HCT116 (cell line): ENCODE measurements at regions not wholly inside any gene's neighbourhood (a gene's known extent, or its start where the extent isn't known, plus 50 kb on each side); places are given as distances from the start of the nearest gene placed in this dataset.

Source experiments
- ATAC-seq: fragments of 200-7000 bp; cut with Tn5 transposase; 2 replicates; pipeline ENCODE4 v1.9.1; 2020; ENCODE audit warnings: mild to moderate bottlenecking, moderate library complexity
- BruUV-seq: library from RNA; stranded (reverse); fragments of 400-500 nt; replicated peaks from 2 replicates; lab custom pipeline; 2021; lab: Mats Ljungman, UMichigan
- CTCF ChIA-PET: fragments of 300-600 bp; sonication (Branson Sonifier 250); formaldehyde crosslinking; loops from one replicate; lab custom pipeline; 2021; ENCODE audit warnings: antibody characterized with exemption; lab: Charles Lee
- POLR2A ChIA-PET: fragments of 300-600, 350-600 bp; sonication (Branson Sonifier 250); formaldehyde crosslinking; loops from one replicate; lab custom pipeline; 2021; ENCODE audit warnings: antibody characterized with exemption; lab: Charles Lee
- RAD21 ChIA-PET, 2 experiments: fragments of 300-600 bp; sonication (Branson Sonifier 250); formaldehyde crosslinking; loops; one replicate each; lab custom pipeline; 2023; ENCODE audit warnings: low total read pairs in 2 of 2; ENCODE audit not compliant: uncharacterized antibody in 2 of 2, unreplicated experiment in 2 of 2, low non-redundant PET in 1 of 2; lab: Charles Lee
- DNase-seq: peaks from one replicate; pipeline ENCODE4 v3.0.0-alpha.2; 2010; ENCODE audit warnings: low read depth, low spot score
- H2AFZ ChIP-seq: fragments of 200-600 bp; shearing (Covaris generic), sonication (generic); 2 replicates; pipeline ENCODE4 v1.6.1; 2017; ENCODE audit warnings: low read depth, mixed run types, mixed read lengths, antibody characterized with exemption, low read length; ENCODE audit not compliant: poor library complexity, severe bottlenecking
- H3K27ac ChIP-seq: 2 replicates; pipeline ENCODE4 v1.5.1; 2012; ENCODE audit warnings: low read depth, low read length
- H3K27me3 ChIP-seq: fragments of 200-600 bp; sonication (generic); 2 replicates; pipeline ENCODE4 v1.6.1; 2016; ENCODE audit warnings: mixed run types, low read length, mixed read lengths; ENCODE audit not compliant: insufficient read depth
- H3K36me3 ChIP-seq, 2 experiments: fragments of 200-500 bp in 1 of 2; fragments of 200-600 bp in 1 of 2; sonication (Bioruptor generic) in 1 of 2; sonication (generic) in 1 of 2; 2 replicates each; pipeline versions ENCODE4 v1.5.1 to v1.6.1; 2014 to 2016; ENCODE audit warnings: low read length in 2 of 2, inconsistent platforms in 1 of 2, mixed read lengths in 1 of 2, mixed run types in 1 of 2; ENCODE audit not compliant: insufficient read depth in 2 of 2, control insufficient read depth in 1 of 2
- H3K4me1 ChIP-seq, 2 experiments: fragments of 200-600 bp in 1 of 2; sonication (generic) in 1 of 2; 2 replicates each; pipeline versions ENCODE4 v1.5.1 to v1.6.1; 2012 to 2017; ENCODE audit warnings: low read length in 2 of 2, inconsistent platforms in 1 of 2, mild to moderate bottlenecking in 1 of 2, mixed read lengths in 1 of 2, mixed run types in 1 of 2, moderate library complexity in 1 of 2; ENCODE audit not compliant: insufficient read depth in 2 of 2, control insufficient read depth in 1 of 2
- H3K4me2 ChIP-seq: fragments of 200-600 bp; sonication (generic); 2 replicates; pipeline ENCODE4 v1.6.1; 2017; ENCODE audit warnings: mixed run types, low read length, mixed read lengths
- H3K4me3 ChIP-seq, 2 experiments: fragments of 200-600 bp in 1 of 2; sonication (generic) in 1 of 2; replicated peaks in 1 of 2; 2 replicates each; pipeline ENCODE4 v1.5.1; 2011 to 2016; ENCODE audit warnings: low read length in 2 of 2, control low read depth in 1 of 2, low read depth in 1 of 2, mild to moderate bottlenecking in 1 of 2, mixed read lengths in 1 of 2, mixed run types in 1 of 2
- H3K79me2 ChIP-seq: fragments of 200-600 bp; sonication (generic); 2 replicates; pipeline ENCODE4 v1.6.1; 2017; ENCODE audit warnings: mild to moderate bottlenecking, mixed run types, low read length, moderate library complexity, mixed read lengths; ENCODE audit not compliant: insufficient read depth
- H3K9ac ChIP-seq: fragments of 200-600 bp; sonication (generic); 2 replicates; pipeline ENCODE4 v1.6.1; 2016; ENCODE audit warnings: low read length, mixed read lengths
- H3K9me2 ChIP-seq: fragments of 200-600 bp; sonication (generic), shearing (Covaris generic); 2 replicates; pipeline ENCODE4 v1.6.1; 2017; ENCODE audit warnings: mixed run types, mild to moderate bottlenecking, moderate library complexity; ENCODE audit not compliant: insufficient read depth
- H3K9me3 ChIP-seq, 2 experiments: fragments of 200-500 bp in 1 of 2; fragments of 200-600 bp in 1 of 2; sonication (Bioruptor generic) in 1 of 2; sonication (generic) in 1 of 2; 2 replicates each; pipeline ENCODE4 v1.6.1; 2014 to 2017; ENCODE audit warnings: low read length in 2 of 2, mixed read lengths in 2 of 2, inconsistent platforms in 1 of 2, low read depth in 1 of 2, mild to moderate bottlenecking in 1 of 2, mixed run types in 1 of 2, moderate library complexity in 1 of 2; ENCODE audit not compliant: control insufficient read depth in 1 of 2, insufficient read depth in 1 of 2
- H4K20me1 ChIP-seq: fragments of 200-600 bp; sonication (generic), shearing (Covaris generic); 2 replicates; pipeline ENCODE4 v1.6.1; 2017; ENCODE audit warnings: mixed run types, mild to moderate bottlenecking, moderate library complexity; ENCODE audit not compliant: insufficient read depth
- CEBPB ChIP-seq: IDR thresholded peaks from 2 replicates; pipeline ENCODE4 v1.6.1; 2012; ENCODE audit warnings: low read depth
- EGR1 ChIP-seq: IDR thresholded peaks from 2 replicates; pipeline ENCODE4 v1.6.1; 2012; ENCODE audit warnings: low read depth
- JUND ChIP-seq: IDR thresholded peaks from 2 replicates; pipeline ENCODE4 v1.6.1; 2012
- RAD21 ChIP-seq: IDR thresholded peaks from 2 replicates; pipeline ENCODE4 v1.6.1; 2012; ENCODE audit warnings: low read depth, mild to moderate bottlenecking
- SP1 ChIP-seq: IDR thresholded peaks from 2 replicates; pipeline ENCODE4 v1.6.1; 2012; ENCODE audit warnings: low read depth
- YY1 ChIP-seq: IDR thresholded peaks from 2 replicates; pipeline ENCODE4 v1.6.1; 2011; ENCODE audit warnings: low read length, low read depth, moderate library complexity, mild to moderate bottlenecking; ENCODE audit not compliant: insufficient replicate concordance; ENCODE audit errors: extremely low read depth
- ZNF274 ChIP-seq: fragments of 200-500 bp; sonication (Bioruptor generic); IDR thresholded peaks from 2 replicates; pipeline ENCODE4 v1.6.1; 2014; ENCODE audit warnings: mild to moderate bottlenecking, low read depth, low read length, inconsistent platforms
- intact Hi-C: fragments of 100-400 bp; cut with micrococcal nuclease; formaldehyde crosslinking; loops from 2 replicates; pipeline ENCODE4 v1.10.0; 2022
- TF ChIP-seq, protein P1 (sequence below): IDR thresholded peaks from 2 replicates; pipeline ENCODE4 v1.6.1; 2012

DNA sequence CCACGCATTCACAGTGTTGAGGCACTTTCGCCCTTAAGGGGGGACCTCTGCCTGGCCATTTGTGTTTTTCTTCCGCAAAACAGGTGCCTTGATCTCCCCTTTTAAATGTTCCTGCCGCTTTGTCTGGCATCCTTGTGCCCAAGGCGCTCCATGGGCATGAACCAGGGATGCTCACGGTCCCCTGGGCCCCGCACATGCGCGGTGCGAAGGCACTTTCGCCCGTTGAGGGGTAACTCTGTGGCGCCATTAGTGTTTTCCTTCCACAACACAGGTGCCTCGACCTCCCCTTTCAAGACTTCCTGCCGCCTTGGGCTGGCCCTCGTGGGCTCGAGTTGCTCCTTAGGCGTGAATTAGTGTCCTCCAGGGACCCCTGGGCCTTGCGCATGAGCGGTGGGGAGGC lies 335.5 kb downstream of the ALG10 start:
- CTCF ChIA-PET: no interaction called here
- Histone ChIP-seq H3K9ac (no peak overlapping the region), H2AFZ (no peak overlapping the region), H3K4me1 (no peaks in the 10 kb centered on the region), H3K9me2 (no peaks in the 10 kb centered on the region), H4K20me1 (no peaks in the 10 kb centered on the region), H3K79me2 (no peaks in the 10 kb centered on the region), H3K36me3 (no peaks in the 10 kb centered on the region), H3K27me3 (no peaks in the 10 kb centered on the region), H3K4me2 (no peak overlapping the region), H3K9me3 (no peaks in the 10 kb centered on the region), H3K27ac (no peak overlapping the region), H3K4me3 (no peak overlapping the region)
- DNase-seq (no peak), ATAC-seq (no peak)
- POLR2A ChIA-PET: no interaction called here
- intact Hi-C loops: no loop called here
- RAD21 ChIA-PET: no interaction called here
- no peak for TF ChIP-seq RAD21
- no peak for TF ChIP-seq JUND
- BruUV-seq: no TSS peak

DNA sequence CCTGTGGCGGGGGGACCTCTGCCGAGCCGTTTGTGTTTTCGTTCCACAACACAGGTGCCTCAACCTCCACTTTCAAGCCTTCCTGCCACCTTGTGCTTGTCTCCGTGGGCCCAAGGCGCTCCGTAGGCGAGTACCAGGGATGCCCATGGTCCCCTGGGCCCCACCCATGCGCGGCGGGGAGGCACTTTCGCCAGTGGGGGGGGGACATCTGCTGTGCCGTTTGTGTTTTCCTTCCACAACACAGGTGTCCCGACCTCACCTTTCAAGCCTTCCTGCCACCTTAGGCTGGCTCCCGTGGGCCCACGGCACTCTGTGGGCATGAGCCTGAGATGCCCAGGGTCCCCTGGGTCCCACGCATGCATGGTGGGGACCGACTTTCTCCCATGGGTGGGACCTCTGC lies 335.9 kb downstream of the ALG10 start:
- no peak overlapping the region for H3K4me2 ChIP-seq

More for the DNA sequence above, 335.9 kb downstream of the ALG10 start:
- no peaks in the 10 kb centered on the region for H3K27me3 ChIP-seq
- BruUV-seq: no TSS peak
- no peak overlapping the region for H2AFZ ChIP-seq
- no peak for DNase-seq
- RAD21 ChIA-PET: no interaction called here
- intact Hi-C loops: no loop called here
- no peak overlapping the region for H3K27ac ChIP-seq
- POLR2A ChIA-PET: no interaction called here
- CTCF ChIA-PET: no interaction called here
- no peaks in the 10 kb centered on the region for H3K4me1 ChIP-seq
- no peaks in the 10 kb centered on the region for H3K79me2 ChIP-seq
- H3K9me3 ChIP-seq: no peaks in the 10 kb centered on the region
- H3K9ac ChIP-seq: no peak overlapping the region
- no peak overlapping the region for H3K4me3 ChIP-seq
- H3K36me3 ChIP-seq: no peaks in the 10 kb centered on the region
- TF ChIP-seq ZNF274 (no peak), SP1 (no peak), EGR1 (no peak), CEBPB (no peak), RAD21 (no peak), YY1 (no peak)
- TF ChIP-seq, protein P1, sequence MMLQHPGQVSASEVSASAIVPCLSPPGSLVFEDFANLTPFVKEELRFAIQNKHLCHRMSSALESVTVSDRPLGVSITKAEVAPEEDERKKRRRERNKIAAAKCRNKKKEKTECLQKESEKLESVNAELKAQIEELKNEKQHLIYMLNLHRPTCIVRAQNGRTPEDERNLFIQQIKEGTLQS: no peak
- TF ChIP-seq, all 23 proteins: peak for 0
- no peak for ATAC-seq
- Histone ChIP-seq H4K20me1 (no peaks in the 10 kb centered on the region), H3K9me2 (no peaks in the 10 kb centered on the region)
